ENCODE measurements at regions not wholly inside any gene's neighbourhood (a gene's known extent, or its start where the extent isn't known, plus 50 kb on each side); places are given as distances from the start of the nearest gene placed in this dataset.
"Not testable (repeated sequence)": the region's sequence is repeated elsewhere in the genome, so short reads cannot be mapped to it uniquely, and the experiment has no call there.

GRCh38 chr1:191813593-191813992 lies 344.7 kb upstream of the RGS18 start:
- TF ChIP-seq, protein P1, sequence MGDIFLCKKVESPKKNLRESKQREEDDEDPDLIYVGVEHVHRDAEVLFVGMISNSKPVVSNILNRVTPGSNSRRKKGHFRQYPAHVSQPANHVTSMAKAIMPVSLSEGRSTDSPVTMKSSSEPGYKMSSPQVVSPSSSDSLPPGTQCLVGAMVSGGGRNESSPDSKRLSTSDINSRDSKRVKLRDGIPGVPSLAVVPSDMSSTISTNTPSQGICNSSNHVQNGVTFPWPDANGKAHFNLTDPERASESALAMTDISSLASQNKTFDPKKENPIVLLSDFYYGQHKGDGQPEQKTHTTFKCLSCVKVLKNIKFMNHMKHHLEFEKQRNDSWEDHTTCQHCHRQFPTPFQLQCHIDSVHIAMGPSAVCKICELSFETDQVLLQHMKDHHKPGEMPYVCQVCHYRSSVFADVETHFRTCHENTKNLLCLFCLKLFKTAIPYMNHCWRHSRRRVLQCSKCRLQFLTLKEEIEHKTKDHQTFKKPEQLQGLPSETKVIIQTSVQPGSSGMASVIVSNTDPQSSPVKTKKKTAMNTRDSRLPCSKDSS (IDR thresholded peaks at IDR 0.05; ENCODE audit: low read depth, partially characterized antibody), result peak; percentile 67
- TF ChIP-seq CHAMP1 (IDR thresholded peaks at IDR 0.05) (peak; percentile 37; the same call in 1 of the 2 replicates), CBX5 (IDR thresholded peaks at IDR 0.05; ENCODE audit: borderline replicate concordance, low read depth) (peak; percentile 83; the same call in 1 of the 2 replicates), TRIM28 (IDR thresholded peaks at IDR 0.05) (peak; percentile 82), CBX3 (IDR thresholded peaks at IDR 0.05; ENCODE audit: borderline replicate concordance in 1 of 2, low read length in 2 of 2) (peak; percentile 76 to 86), TRIM24 (IDR thresholded peaks at IDR 0.05) (0 out of 4 replicates have a peak, but pooled peaks of 1 of the 2 experiments have one; percentile 23)
- in situ Hi-C loops (cut with MboI); H3K9me1 ChIP-seq (ENCODE audit: control insufficient read depth, insufficient read depth, low read length); H3K4me3 ChIP-seq; intact Hi-C loops (cut with micrococcal nuclease); H4K20me1 ChIP-seq (replicated peaks; ENCODE audit: control insufficient read depth, insufficient read depth, low read length); ATAC-seq; H2AFZ ChIP-seq (ENCODE audit: low read depth, low read length); H3K4me1 ChIP-seq (replicated peaks in 1 of 2; ENCODE audit: control insufficient read depth in 2 of 2, insufficient read depth in 2 of 2, low read length in 2 of 2); FAIRE-seq; H3K9me3 ChIP-seq (replicated peaks; ENCODE audit: control insufficient read depth, insufficient read depth, low read depth, low read length); H3K4me2 ChIP-seq (ENCODE audit: insufficient read depth, low read length); H3K79me2 ChIP-seq (ENCODE audit: control insufficient read depth, insufficient read depth, low read length); H3K27ac ChIP-seq (ENCODE audit: extremely low read depth, low read depth, low read length); CTCF ChIA-PET (ENCODE audit: low intra/inter-chr PET ratio); H3K27me3 ChIP-seq (ENCODE audit: control insufficient read depth in 2 of 2, insufficient read depth in 2 of 2, low read length in 2 of 2); POLR2A ChIA-PET; H3K9ac ChIP-seq (ENCODE audit: insufficient read depth in 1 of 2, low read depth in 2 of 2, low read length in 2 of 2); BruUV-seq (replicated peaks); H3K36me3 ChIP-seq (ENCODE audit: control insufficient read depth, insufficient read depth, low read length); DNase-seq (ENCODE audit: extremely low read depth in 1 of 4, low spot score in 3 of 4): not testable (repeated sequence)
- 48% methylated on average over 5 of the region's 5 CpGs for WGBS (ENCODE audit: insufficient coverage, low coverage, missing lambda C conversion rate)
